Left ventricle myocardium inferior (tissue), 1 donor: ENCODE measurements at regions not wholly inside any gene's neighbourhood (a gene's known extent, or its start where the extent isn't known, plus 50 kb on each side); places are given as distances from the start of the nearest gene placed in this dataset.

Experiments used
- DNase-seq: peaks from one replicate; pipeline ENCODE4 v3.0.0-alpha.2; 2020
- H3K27ac ChIP-seq: fragments of 200-600 bp; replicated peaks from 2 replicates; pipeline ENCODE4 v1.8.0; 2021
- H3K27me3 ChIP-seq: fragments of 200-600 bp; 2 replicates; pipeline ENCODE4 v1.8.0; 2021; ENCODE audit warnings: low read depth
- H3K36me3 ChIP-seq: fragments of 200-600 bp; 2 replicates; pipeline ENCODE4 v1.8.0; 2021
- H3K4me1 ChIP-seq: fragments of 200-600 bp; 2 replicates; pipeline ENCODE4 v1.8.0; 2021
- H3K4me3 ChIP-seq: fragments of 200-600 bp; 2 replicates; pipeline ENCODE4 v1.8.0; 2021; ENCODE audit warnings: mild to moderate bottlenecking, moderate library complexity
- H3K9me3 ChIP-seq: fragments of 200-600 bp; replicated peaks from 2 replicates; pipeline ENCODE4 v1.8.0; 2021
- intact Hi-C: fragments of 100-400 bp; cut with micrococcal nuclease; formaldehyde crosslinking; loops from one replicate; pipeline ENCODE4 v1.11.0; 2022
- TF ChIP-seq, protein P1 (sequence below): fragments of 200-600 bp; IDR thresholded peaks from 2 replicates; pipeline ENCODE4 v1.8.0; 2021; ENCODE audit warnings: antibody characterized with exemption, mild to moderate bottlenecking, borderline replicate concordance
- donor health status: DM: no; HTN: yes; CAD: no; lungs with severe emphysema.

DNA sequence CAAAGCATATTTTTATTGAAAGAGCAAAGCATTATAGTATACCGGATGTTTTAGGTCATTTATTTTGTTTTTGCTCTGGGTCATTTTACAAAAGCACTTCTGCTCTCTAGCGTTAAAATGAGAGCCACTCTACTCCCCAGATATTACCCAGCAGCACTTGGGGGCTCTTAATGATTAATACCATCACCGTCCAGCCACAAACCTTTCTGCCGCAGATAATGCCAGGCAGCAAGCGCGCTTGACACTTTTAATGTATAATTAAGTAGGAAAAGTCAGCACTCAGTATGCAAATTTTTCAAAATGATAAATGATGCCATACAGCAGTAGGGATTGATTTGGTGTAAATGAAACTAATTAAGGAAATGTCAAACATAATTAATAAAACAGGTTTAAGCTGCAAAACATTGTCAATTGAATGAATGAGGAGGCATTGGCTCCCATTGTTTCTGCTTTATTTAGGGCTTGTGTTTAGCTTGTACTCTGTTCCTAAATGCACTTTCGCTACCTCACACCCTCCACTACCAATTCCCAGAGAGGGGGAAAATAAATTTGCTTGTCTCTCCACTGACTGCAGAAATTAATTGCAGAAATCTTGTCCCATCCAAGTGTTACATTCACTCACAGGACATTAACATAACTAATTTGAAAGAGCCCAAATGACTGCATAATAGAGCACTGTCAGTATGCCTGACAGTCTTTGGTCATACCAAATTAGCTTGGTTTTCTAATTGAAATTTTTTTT lies 358.8 kb upstream of the ARRDC3 start:
- H3K4me3 ChIP-seq: no peak overlapping the region
- intact Hi-C loops: no loop called here
- H3K36me3 ChIP-seq: no peaks in the 10 kb centered on the region
- no peak for DNase-seq
- H3K4me1 ChIP-seq: no peaks in the 10 kb centered on the region
- TF ChIP-seq, protein P1, sequence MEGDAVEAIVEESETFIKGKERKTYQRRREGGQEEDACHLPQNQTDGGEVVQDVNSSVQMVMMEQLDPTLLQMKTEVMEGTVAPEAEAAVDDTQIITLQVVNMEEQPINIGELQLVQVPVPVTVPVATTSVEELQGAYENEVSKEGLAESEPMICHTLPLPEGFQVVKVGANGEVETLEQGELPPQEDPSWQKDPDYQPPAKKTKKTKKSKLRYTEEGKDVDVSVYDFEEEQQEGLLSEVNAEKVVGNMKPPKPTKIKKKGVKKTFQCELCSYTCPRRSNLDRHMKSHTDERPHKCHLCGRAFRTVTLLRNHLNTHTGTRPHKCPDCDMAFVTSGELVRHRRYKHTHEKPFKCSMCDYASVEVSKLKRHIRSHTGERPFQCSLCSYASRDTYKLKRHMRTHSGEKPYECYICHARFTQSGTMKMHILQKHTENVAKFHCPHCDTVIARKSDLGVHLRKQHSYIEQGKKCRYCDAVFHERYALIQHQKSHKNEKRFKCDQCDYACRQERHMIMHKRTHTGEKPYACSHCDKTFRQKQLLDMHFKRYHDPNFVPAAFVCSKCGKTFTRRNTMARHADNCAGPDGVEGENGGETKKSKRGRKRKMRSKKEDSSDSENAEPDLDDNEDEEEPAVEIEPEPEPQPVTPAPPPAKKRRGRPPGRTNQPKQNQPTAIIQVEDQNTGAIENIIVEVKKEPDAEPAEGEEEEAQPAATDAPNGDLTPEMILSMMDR: no peak
- H3K27ac ChIP-seq: no peak overlapping the region
- H3K27me3 ChIP-seq: no peaks in the 10 kb centered on the region
- no peaks in the 10 kb centered on the region for H3K9me3 ChIP-seq

- Histone ChIP-seq H3K4me3 (no peak overlapping the region), H3K36me3 (no peaks in the 10 kb centered on the region), H3K27ac (no peak overlapping the region), H3K4me1 (no peaks in the 10 kb centered on the region), H3K9me3 (no peaks in the 10 kb centered on the region), H3K27me3 (no peaks in the 10 kb centered on the region)
- TF ChIP-seq, protein P1: no peak
- intact Hi-C loops: no loop called here
- DNase-seq: no peak
Observed at GRCh38 chr5:91730026-91730425, 346.9 kb upstream of the ARRDC3 start.

DNA sequence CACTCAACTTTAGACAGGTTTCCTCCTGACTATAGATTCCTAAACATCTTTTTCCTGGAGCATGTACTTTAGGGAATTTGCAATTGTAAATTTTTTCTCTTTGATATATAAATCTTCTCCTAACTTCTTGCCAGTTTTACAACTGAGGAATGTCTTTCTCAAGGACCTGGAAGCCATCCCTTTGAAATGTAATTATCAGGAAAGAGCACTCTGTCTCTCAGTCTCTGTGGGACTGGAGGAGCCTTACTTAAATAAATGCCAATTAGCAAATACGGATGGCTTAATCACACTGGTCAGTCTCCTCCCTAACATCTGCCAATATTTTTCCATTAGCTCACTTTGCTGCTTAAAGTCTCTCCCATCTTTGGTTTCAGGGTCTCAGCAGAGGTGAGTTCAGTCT lies 344.3 kb upstream of the ARRDC3 start:
- Histone ChIP-seq H3K27ac (no peak overlapping the region), H3K9me3 (no peaks in the 10 kb centered on the region)
- intact Hi-C loops: no loop called here

GRCh38 chr5:91722736-91723467 lies 339.8 kb upstream of the ARRDC3 start:
- TF ChIP-seq, protein P1: no peak
- Histone ChIP-seq H3K27ac (no peak overlapping the region), H3K27me3 (no peaks in the 10 kb centered on the region), H3K9me3 (no peaks in the 10 kb centered on the region), H3K4me3 (no peak overlapping the region), H3K36me3 (no peaks in the 10 kb centered on the region), H3K4me1 (no peaks in the 10 kb centered on the region)
- DNase-seq: no peak
- intact Hi-C loops: no loop called here

More for the DNA sequence above, 344.3 kb upstream of the ARRDC3 start:
- Histone ChIP-seq H3K4me1 (no peaks in the 10 kb centered on the region), H3K36me3 (no peaks in the 10 kb centered on the region), H3K4me3 (no peak overlapping the region), H3K27me3 (no peaks in the 10 kb centered on the region)
- TF ChIP-seq, protein P1: no peak
- no peak for DNase-seq

GRCh38 chr5:91712718-91713117 lies 329.6 kb upstream of the ARRDC3 start:
- Histone ChIP-seq H3K36me3 (no peaks in the 10 kb centered on the region), H3K9me3 (peaks cover 4% of the 10 kb centered on the region), H3K27ac (no peak overlapping the region), H3K4me1 (no peaks in the 10 kb centered on the region), H3K27me3 (no peaks in the 10 kb centered on the region), H3K4me3 (no peak overlapping the region)
- no peak for DNase-seq
- TF ChIP-seq, protein P1: no peak
- intact Hi-C loops: no loop called here
